ENCODE measurements at regions not wholly inside any gene's neighbourhood (a gene's known extent, or its start where the extent isn't known, plus 50 kb on each side); places are given as distances from the start of the nearest gene placed in this dataset.
"Not testable (repeated sequence)": the region's sequence is repeated elsewhere in the genome, so short reads cannot be mapped to it uniquely, and the experiment has no call there.

DNA sequence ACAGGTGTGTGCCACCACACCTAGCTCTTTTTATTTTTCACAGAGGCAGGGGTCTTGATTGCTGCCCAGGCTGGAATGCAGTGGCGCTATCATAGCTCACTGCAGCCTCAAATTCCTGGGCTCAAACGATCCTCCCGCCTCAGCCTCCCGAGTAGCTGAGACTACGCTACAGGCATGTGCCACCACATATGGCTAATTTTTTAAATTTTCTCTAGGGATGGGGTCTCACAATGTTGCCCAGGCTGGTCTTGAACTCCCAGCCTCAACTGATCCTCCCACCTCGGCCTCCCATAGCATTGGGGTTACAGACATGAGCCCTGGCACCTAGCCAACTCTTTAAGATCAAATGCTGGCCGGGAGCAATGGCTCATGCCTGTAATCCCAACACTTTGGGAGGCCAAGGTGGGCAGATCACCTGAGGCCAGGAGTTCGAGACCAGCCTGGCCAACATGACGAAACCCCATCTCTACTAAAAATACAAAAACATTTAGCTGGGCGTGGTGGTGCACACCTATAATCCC is 50.6 kb upstream of the MYL10 start:
- POLR2A ChIA-PET; H3K9ac ChIP-seq (ENCODE audit: low read length); H2AFZ ChIP-seq (ENCODE audit: insufficient read depth, low read depth, low read length, poor library complexity, severe bottlenecking); H3K27me3 Mint-ChIP-seq; DNase-seq; H3K27me3 ChIP-seq (replicated peaks in 1 of 4; ENCODE audit: control extremely low read depth in 1 of 4, control insufficient read depth in 3 of 4, insufficient read depth in 4 of 4, low read length in 3 of 4); CTCF ChIA-PET; H3K36me3 ChIP-seq (replicated peaks in 1 of 2; ENCODE audit: control extremely low read depth in 1 of 2, control insufficient read depth in 1 of 2, extremely low read depth in 1 of 2, insufficient read depth in 2 of 2, low read length in 1 of 2); H3K79me2 ChIP-seq (ENCODE audit: control insufficient read depth, insufficient read depth, low read length); H4K20me1 ChIP-seq (ENCODE audit: control insufficient read depth, insufficient read depth, low read length, poor library complexity, severe bottlenecking); H3K27ac Mint-ChIP-seq; H3K4me3 ChIP-seq (ENCODE audit: control extremely low read depth in 1 of 5, extremely low read depth in 1 of 5, insufficient read depth in 1 of 5, low read depth in 2 of 5, low read length in 4 of 5); H3K4me1 Mint-ChIP-seq; H3K27ac ChIP-seq (ENCODE audit: low read length in 2 of 2); H3K9me3 Mint-ChIP-seq (ENCODE audit: insufficient read depth); H3K9me3 ChIP-seq (ENCODE audit: control extremely low read depth in 1 of 3, control insufficient read depth in 2 of 3, insufficient read depth in 1 of 3, low read length in 2 of 3); intact Hi-C loops (cut with micrococcal nuclease); ATAC-seq (ENCODE audit: low read depth); H3K4me2 ChIP-seq (replicated peaks; ENCODE audit: low read depth, low read length, poor library complexity, severe bottlenecking); H3K4me3 Mint-ChIP-seq; H3K4me1 ChIP-seq (ENCODE audit: control insufficient read depth in 2 of 2, insufficient read depth in 2 of 2, low read length in 2 of 2): not testable (repeated sequence)
- WGBS (ENCODE audit: insufficient coverage), result 89% methylated on average over 9 of the region's 10 CpGs

DNA sequence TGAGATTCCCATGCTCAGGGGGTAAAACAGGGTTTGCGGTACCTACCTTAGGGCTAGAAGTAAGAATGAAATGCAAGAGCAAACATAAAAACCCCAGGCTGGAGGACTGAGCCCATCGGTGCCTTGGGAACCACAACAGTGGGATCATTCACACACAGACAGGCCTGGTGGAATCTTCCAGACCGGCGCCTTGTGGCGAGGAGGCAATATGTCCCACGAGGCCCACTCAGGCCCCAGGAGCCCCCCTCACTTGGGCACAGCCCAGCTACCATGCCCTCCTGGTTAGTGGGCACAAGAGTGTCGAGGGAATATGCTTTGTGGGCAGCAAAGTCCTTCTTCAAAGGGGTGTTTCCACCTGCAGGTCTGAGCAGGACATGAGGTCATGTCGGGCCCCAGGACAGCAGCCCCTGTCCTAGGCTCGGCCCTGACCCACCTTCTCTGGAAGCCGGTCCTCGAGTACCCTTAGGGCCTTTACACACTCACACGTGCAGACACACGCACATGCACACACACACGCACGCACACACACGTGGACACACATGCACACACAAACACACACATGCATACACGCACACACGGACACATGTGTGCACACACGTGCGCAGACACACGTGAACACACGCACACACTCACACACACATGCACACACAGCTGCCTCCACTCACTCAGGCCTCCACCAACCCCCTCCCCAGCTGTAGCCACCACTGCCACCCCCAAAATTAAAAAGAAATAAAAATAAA is 51.5 kb upstream of the MYL10 start:
- intact Hi-C loops (cut with micrococcal nuclease), result no loop called here
- no peaks in the 10 kb centered on the region for H3K27me3 Mint-ChIP-seq
- 88% methylated on average over 21 of the region's 22 CpGs for WGBS (ENCODE audit: insufficient coverage)
- Histone ChIP-seq H3K27ac (ENCODE audit: low read length in 2 of 2) (no peak overlapping the region), H3K79me2 (ENCODE audit: control insufficient read depth, insufficient read depth, low read length) (no peaks in the 10 kb centered on the region), H3K4me1 (ENCODE audit: control insufficient read depth in 2 of 2, insufficient read depth in 2 of 2, low read length in 2 of 2) (no peaks in the 10 kb centered on the region), H2AFZ (ENCODE audit: insufficient read depth, low read depth, low read length, poor library complexity, severe bottlenecking) (no peak overlapping the region), H3K9ac (ENCODE audit: low read length) (no peak overlapping the region), H3K4me2 (replicated peaks; ENCODE audit: low read depth, low read length, poor library complexity, severe bottlenecking) (no peak overlapping the region), H3K36me3 (replicated peaks in 1 of 2; ENCODE audit: control extremely low read depth in 1 of 2, control insufficient read depth in 1 of 2, extremely low read depth in 1 of 2, insufficient read depth in 2 of 2, low read length in 1 of 2) (no peaks in the 10 kb centered on the region), H4K20me1 (ENCODE audit: control insufficient read depth, insufficient read depth, low read length, poor library complexity, severe bottlenecking) (no peaks in the 10 kb centered on the region), H3K27me3 (replicated peaks in 1 of 4; ENCODE audit: control extremely low read depth in 1 of 4, control insufficient read depth in 3 of 4, insufficient read depth in 4 of 4, low read length in 3 of 4) (peaks cover 0 to 3% (median 0%) of the 10 kb centered on the region in 4 experiments), H3K9me3 (ENCODE audit: control extremely low read depth in 1 of 3, control insufficient read depth in 2 of 3, insufficient read depth in 1 of 3, low read length in 2 of 3) (no peaks in the 10 kb centered on the region), H3K4me3 (ENCODE audit: control extremely low read depth in 1 of 5, extremely low read depth in 1 of 5, insufficient read depth in 1 of 5, low read depth in 2 of 5, low read length in 4 of 5) (no peak overlapping the region)
- H3K4me1 Mint-ChIP-seq, result no peaks in the 10 kb centered on the region
- no peak overlapping the region for H3K4me3 Mint-ChIP-seq
- DNase-seq (no peak), ATAC-seq (ENCODE audit: low read depth) (no peak)
- TF ChIP-seq, protein P1, sequence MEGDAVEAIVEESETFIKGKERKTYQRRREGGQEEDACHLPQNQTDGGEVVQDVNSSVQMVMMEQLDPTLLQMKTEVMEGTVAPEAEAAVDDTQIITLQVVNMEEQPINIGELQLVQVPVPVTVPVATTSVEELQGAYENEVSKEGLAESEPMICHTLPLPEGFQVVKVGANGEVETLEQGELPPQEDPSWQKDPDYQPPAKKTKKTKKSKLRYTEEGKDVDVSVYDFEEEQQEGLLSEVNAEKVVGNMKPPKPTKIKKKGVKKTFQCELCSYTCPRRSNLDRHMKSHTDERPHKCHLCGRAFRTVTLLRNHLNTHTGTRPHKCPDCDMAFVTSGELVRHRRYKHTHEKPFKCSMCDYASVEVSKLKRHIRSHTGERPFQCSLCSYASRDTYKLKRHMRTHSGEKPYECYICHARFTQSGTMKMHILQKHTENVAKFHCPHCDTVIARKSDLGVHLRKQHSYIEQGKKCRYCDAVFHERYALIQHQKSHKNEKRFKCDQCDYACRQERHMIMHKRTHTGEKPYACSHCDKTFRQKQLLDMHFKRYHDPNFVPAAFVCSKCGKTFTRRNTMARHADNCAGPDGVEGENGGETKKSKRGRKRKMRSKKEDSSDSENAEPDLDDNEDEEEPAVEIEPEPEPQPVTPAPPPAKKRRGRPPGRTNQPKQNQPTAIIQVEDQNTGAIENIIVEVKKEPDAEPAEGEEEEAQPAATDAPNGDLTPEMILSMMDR (IDR thresholded peaks at IDR 0.05), result no peak
- no peak for TF ChIP-seq EZH2 (IDR thresholded peaks at IDR 0.05; ENCODE audit: borderline replicate concordance, insufficient read depth, low read depth, low read length, poor library complexity, severe bottlenecking)
- CTCF ChIA-PET, result interaction anchor here (1.4 kb wide), 1 partner anchor 34 kb away, joined by 3 read pairs; no protein-coding TSS in a partner anchor
- POLR2A ChIA-PET, result no interaction called here
- no peaks in the 10 kb centered on the region for H3K9me3 Mint-ChIP-seq (ENCODE audit: insufficient read depth)
- no peak overlapping the region for H3K27ac Mint-ChIP-seq
